Left ventricle myocardium inferior (tissue), 1 donor: ENCODE measurements at regions not wholly inside any gene's neighbourhood (a gene's known extent, or its start where the extent isn't known, plus 50 kb on each side); places are given as distances from the start of the nearest gene placed in this dataset.
A peak's percentile ranks its signal among the peaks of the same experiment; 100 is the strongest.

Experiments used
- DNase-seq: peaks from one replicate; pipeline ENCODE4 v3.0.0-alpha.2; 2020
- H3K27ac ChIP-seq: fragments of 200-600 bp; replicated peaks from 2 replicates; pipeline ENCODE4 v1.8.0; 2021
- H3K27me3 ChIP-seq: fragments of 200-600 bp; 2 replicates; pipeline ENCODE4 v1.8.0; 2021; ENCODE audit warnings: low read depth
- H3K36me3 ChIP-seq: fragments of 200-600 bp; 2 replicates; pipeline ENCODE4 v1.8.0; 2021
- H3K4me1 ChIP-seq: fragments of 200-600 bp; 2 replicates; pipeline ENCODE4 v1.8.0; 2021
- H3K4me3 ChIP-seq: fragments of 200-600 bp; 2 replicates; pipeline ENCODE4 v1.8.0; 2021; ENCODE audit warnings: mild to moderate bottlenecking, moderate library complexity
- H3K9me3 ChIP-seq: fragments of 200-600 bp; replicated peaks from 2 replicates; pipeline ENCODE4 v1.8.0; 2021
- intact Hi-C: fragments of 100-400 bp; cut with micrococcal nuclease; formaldehyde crosslinking; loops from one replicate; pipeline ENCODE4 v1.11.0; 2022
- TF ChIP-seq, protein P1 (sequence below): fragments of 200-600 bp; IDR thresholded peaks from 2 replicates; pipeline ENCODE4 v1.8.0; 2021; ENCODE audit warnings: antibody characterized with exemption, mild to moderate bottlenecking, borderline replicate concordance
- donor health status: DM: no; HTN: yes; CAD: no; lungs with severe emphysema.

DNA sequence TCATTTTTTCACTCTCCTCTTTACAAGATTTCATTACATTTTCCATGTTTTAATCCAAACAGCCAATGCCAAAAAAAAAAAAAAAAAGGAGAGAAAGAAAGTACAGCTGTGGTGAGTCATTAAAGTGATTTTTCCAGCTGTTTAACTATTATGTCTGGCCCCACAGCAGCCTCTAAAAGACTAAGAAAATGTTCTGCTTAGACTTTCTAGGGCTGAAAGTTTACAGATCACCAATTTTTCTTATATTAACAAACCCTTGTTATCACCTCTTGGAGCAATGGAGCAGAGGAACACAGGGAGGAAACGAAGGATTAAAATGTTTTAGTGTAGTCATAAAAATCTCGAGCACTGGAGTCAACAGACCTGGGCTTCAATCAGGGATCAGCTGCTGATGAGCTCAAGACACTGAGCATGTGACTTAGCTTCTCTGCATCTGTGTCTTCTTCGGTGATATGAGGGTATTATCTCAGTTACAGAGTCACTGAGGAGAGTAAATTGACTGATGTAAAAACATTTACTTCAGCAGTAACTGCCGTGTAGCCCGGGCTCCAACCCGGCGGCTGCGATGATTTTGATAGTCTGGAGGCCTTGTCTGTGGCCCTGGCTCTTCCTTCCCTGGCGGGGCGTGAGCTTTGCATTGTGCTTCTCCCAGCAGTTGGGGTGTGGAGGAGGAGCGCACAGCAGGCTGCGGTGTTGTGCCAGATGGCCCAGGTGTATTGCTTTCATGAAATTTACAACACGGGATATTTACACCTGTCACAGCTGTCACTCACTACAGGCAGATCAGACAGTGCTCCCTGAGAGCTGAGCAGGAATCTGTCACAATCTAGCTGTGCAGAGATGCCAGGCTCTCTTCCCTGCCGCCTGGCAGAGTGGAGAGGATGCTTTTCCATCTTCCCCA, 298.3 kb upstream of the FZD8 start:
- Histone ChIP-seq H3K36me3 (no peaks in the 10 kb centered on the region), H3K27ac (peak overlapping the region; percentile 56), H3K9me3 (no peaks in the 10 kb centered on the region), H3K4me3 (no peak overlapping the region), H3K27me3 (no peaks in the 10 kb centered on the region), H3K4me1 (peaks cover 11% of the 10 kb centered on the region)
- intact Hi-C loops = no loop called here
- DNase-seq = no peak
- TF ChIP-seq, protein P1, sequence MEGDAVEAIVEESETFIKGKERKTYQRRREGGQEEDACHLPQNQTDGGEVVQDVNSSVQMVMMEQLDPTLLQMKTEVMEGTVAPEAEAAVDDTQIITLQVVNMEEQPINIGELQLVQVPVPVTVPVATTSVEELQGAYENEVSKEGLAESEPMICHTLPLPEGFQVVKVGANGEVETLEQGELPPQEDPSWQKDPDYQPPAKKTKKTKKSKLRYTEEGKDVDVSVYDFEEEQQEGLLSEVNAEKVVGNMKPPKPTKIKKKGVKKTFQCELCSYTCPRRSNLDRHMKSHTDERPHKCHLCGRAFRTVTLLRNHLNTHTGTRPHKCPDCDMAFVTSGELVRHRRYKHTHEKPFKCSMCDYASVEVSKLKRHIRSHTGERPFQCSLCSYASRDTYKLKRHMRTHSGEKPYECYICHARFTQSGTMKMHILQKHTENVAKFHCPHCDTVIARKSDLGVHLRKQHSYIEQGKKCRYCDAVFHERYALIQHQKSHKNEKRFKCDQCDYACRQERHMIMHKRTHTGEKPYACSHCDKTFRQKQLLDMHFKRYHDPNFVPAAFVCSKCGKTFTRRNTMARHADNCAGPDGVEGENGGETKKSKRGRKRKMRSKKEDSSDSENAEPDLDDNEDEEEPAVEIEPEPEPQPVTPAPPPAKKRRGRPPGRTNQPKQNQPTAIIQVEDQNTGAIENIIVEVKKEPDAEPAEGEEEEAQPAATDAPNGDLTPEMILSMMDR = no peak

DNA sequence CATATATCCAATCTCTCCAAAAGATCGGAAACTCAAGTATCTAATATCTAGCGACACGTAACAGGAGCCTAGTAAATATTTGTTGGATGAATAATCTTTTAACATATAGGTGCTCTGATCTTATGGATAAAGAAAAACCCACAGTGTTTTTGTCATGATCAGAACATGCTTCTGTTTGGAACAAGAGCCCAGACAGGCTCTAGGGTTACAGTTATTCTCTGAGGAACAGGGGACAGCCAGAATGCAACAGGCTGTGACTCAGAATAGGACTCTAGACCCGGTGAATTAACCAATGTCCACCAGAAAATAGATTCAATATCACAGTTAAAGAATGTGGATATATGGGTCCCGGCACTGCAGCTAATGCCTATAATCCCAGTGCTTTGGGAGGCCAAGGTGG, 296.1 kb upstream of the FZD8 start:
- H3K9me3 ChIP-seq = no peaks in the 10 kb centered on the region
- H3K27ac ChIP-seq = no peak overlapping the region
- H3K27me3 ChIP-seq = no peaks in the 10 kb centered on the region
- H3K4me1 ChIP-seq = peaks cover 11% of the 10 kb centered on the region
- no peaks in the 10 kb centered on the region for H3K36me3 ChIP-seq
- TF ChIP-seq, protein P1 = no peak
- intact Hi-C loops = no loop called here
- DNase-seq = no peak
- no peak overlapping the region for H3K4me3 ChIP-seq

DNA sequence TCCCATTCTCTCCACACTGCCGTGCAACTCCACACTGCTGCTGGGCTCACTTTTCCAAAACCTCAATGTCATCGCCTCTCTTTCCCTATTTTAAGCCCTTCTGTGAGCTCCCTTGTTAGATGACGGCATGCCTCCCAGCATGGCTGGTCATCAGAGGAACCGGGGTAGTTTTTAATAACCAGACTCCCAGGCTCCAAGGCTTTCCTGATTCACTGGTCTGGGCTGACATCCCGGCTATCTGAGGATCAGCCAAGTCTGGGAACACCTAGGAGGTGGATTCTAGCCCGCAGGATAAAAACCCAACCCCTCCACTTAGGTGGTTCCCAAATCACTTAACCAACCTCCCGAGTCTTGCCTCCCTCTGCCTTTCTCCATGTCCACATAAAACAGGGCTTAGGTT, 295.4 kb upstream of the FZD8 start:
- intact Hi-C loops = no loop called here
- TF ChIP-seq, protein P1 = no peak

DNA sequence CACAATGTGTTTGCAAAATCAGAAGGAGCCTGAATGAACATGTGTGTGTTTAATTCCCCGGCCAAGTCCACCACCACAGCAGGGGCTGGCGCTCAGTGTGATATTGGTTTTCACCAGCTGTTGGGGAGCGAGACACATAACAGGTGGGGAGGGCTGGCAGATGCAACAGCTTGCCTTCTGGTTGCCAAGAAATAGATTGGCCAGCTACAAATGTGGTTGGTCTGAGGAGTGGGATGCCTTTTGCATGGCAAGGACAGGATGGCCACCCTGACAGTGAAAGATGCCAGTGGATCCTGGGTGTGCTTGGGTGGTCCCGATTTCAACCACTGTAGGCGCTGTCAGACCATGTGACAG, 292.5 kb upstream of the FZD8 start:
- TF ChIP-seq, protein P1 = no peak
- Histone ChIP-seq H3K27me3 (no peaks in the 10 kb centered on the region), H3K9me3 (no peaks in the 10 kb centered on the region), H3K36me3 (no peaks in the 10 kb centered on the region), H3K4me3 (no peak overlapping the region), H3K27ac (no peak overlapping the region), H3K4me1 (peaks cover 3% of the 10 kb centered on the region)
- no peak for DNase-seq
- intact Hi-C loops = no loop called here

More for the DNA sequence above, 295.4 kb upstream of the FZD8 start:
- Histone ChIP-seq H3K4me1 (peaks cover 11% of the 10 kb centered on the region), H3K4me3 (no peak overlapping the region), H3K27me3 (no peaks in the 10 kb centered on the region), H3K27ac (no peak overlapping the region), H3K9me3 (no peaks in the 10 kb centered on the region), H3K36me3 (no peaks in the 10 kb centered on the region)
- DNase-seq = no peak

DNA sequence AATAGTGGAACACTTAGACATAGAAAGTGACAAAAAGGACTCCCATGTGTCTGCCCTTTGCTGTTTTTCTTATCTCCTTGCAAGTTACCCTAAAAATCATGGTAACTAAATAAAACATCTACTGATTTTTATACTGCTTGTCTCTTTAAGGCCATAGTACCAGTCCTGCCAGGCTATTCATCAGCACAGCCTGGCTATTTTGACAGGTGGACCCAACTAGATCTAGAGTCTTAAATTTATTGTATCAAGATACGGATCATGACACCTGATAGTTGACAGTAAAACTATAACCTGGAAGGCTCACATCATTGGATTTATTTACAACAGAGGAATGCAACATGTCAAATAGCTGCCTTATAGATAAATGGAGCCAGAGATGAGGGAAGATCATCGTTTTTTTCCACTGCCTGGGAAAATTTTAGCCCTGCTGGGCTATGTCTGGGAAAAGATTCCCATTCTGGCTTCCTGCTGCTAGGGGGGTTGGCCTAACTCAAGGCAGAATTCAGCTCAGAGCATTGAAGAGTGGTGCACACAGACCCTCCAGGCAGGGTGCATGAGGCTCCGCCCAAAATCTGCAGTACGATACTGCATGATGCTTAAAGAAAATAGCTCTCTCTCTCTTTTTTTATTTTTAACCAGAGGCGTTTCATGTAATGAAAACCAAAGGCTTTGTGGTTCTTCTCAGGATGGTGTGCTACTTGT, 292.0 kb upstream of the FZD8 start:
- Histone ChIP-seq H3K27me3 (no peaks in the 10 kb centered on the region), H3K27ac (no peak overlapping the region), H3K4me3 (no peak overlapping the region), H3K36me3 (no peaks in the 10 kb centered on the region), H3K4me1 (no peaks in the 10 kb centered on the region), H3K9me3 (no peaks in the 10 kb centered on the region)
- no peak for DNase-seq
- TF ChIP-seq, protein P1 = no peak
- intact Hi-C loops = no loop called here
